ENCODE measurements at regions not wholly inside any gene's neighbourhood (a gene's known extent, or its start where the extent isn't known, plus 50 kb on each side); places are given as distances from the start of the nearest gene placed in this dataset.

- no peak for TF ChIP-seq CTCF (IDR thresholded peaks at IDR 0.05)
- no peak for TF ChIP-seq POLR2A (IDR thresholded peaks at IDR 0.05)
These were observed 988.5 kb downstream of the UQCRFS1 start for GRCh38 chr19:28224441-28224840.

Data from vagina (tissue), 2 donors.